IMR-90 (cell line): ENCODE measurements at regions not wholly inside any gene's neighbourhood (a gene's known extent, or its start where the extent isn't known, plus 50 kb on each side); places are given as distances from the start of the nearest gene placed in this dataset.
"Not testable (repeated sequence)": the region's sequence is repeated elsewhere in the genome, so short reads cannot be mapped to it uniquely, and the experiment has no call there.

Experiments used
- ATAC-seq: fragments of 200-7000 bp; cut with Tn5 transposase; 2 replicates; pipeline ENCODE4 v1.9.1; 2020; ENCODE audit warnings: low read depth, mild to moderate bottlenecking, moderate library complexity
- BruUV-seq: library from RNA; stranded (reverse); fragments of 400-500 nt; replicated peaks from 2 replicates; lab custom pipeline; 2021; lab: Mats Ljungman, UMichigan
- CTCF ChIA-PET: fragments of 300-600 bp; formaldehyde crosslinking; extraction: SDS; loops from one replicate; lab custom pipeline; 2021; ENCODE audit warnings: antibody characterized with exemption; lab: Yijun Ruan, JAX
- POLR2A ChIA-PET: fragments of 300-600 bp; sonication (Branson Sonifier 250); formaldehyde crosslinking; loops from one replicate; lab custom pipeline; 2022; ENCODE audit warnings: antibody characterized with exemption; ENCODE audit not compliant: unreplicated experiment; lab: Charles Lee
- DNase-seq: peaks from one replicate; pipeline ENCODE4 v3.0.0; 2013
- H2AFZ ChIP-seq: replicated peaks from 2 replicates; pipeline ENCODE3; 2013; ENCODE audit warnings: low read length, mild to moderate bottlenecking; ENCODE audit not compliant: poor library complexity
- H2AK5ac ChIP-seq: 2 replicates; pipeline ENCODE4 v1.6.1; 2013; ENCODE audit warnings: low read depth, low read length, inconsistent platforms
- H2AK9ac ChIP-seq: replicated peaks from 2 replicates; pipeline ENCODE3; 2013; ENCODE audit warnings: mild to moderate bottlenecking, low read depth, low read length, moderate library complexity; ENCODE audit not compliant: poor library complexity
- H2BK120ac ChIP-seq: 2 replicates; pipeline ENCODE4 v1.6.1; 2013; ENCODE audit warnings: low read depth, low read length, inconsistent platforms
- H2BK15ac ChIP-seq: 3 replicates; pipeline ENCODE4 v1.6.1; 2013; ENCODE audit warnings: low read depth, low read length, inconsistent platforms
- H2BK20ac ChIP-seq: 2 replicates; pipeline ENCODE4 v1.6.1; 2013; ENCODE audit warnings: low read depth, mild to moderate bottlenecking, inconsistent platforms, low read length, moderate library complexity
- H2BK5ac ChIP-seq: 2 replicates; pipeline ENCODE4 v1.6.1; 2013; ENCODE audit warnings: mild to moderate bottlenecking, low read depth, low read length, inconsistent platforms; ENCODE audit not compliant: poor library complexity, severe bottlenecking
- H3K14ac ChIP-seq: replicated peaks from 2 replicates; pipeline ENCODE4 v1.6.1; 2013; ENCODE audit warnings: low read depth, low read length, inconsistent platforms
- H3K18ac ChIP-seq: 2 replicates; pipeline ENCODE4 v1.6.1; 2013; ENCODE audit warnings: low read depth, low read length, control low read depth
- H3K23ac ChIP-seq: 2 replicates; pipeline ENCODE4 v1.6.1; 2013; ENCODE audit warnings: low read depth, low read length, inconsistent platforms
- H3K27ac ChIP-seq: 2 replicates; pipeline ENCODE4 v1.5.1; 2013; ENCODE audit warnings: mild to moderate bottlenecking, control low read depth, low read length; ENCODE audit not compliant: insufficient read depth
- H3K27me3 ChIP-seq: 2 replicates; pipeline ENCODE4 v1.6.1; 2013; ENCODE audit warnings: low read length; ENCODE audit not compliant: control insufficient read depth, insufficient read depth
- H3K36me3 ChIP-seq: 2 replicates; pipeline ENCODE4 v1.6.1; 2013; ENCODE audit warnings: low read length, mixed read lengths; ENCODE audit not compliant: control insufficient read depth, insufficient read depth
- H3K4ac ChIP-seq: 2 replicates; pipeline ENCODE4 v1.6.1; 2013; ENCODE audit warnings: low read depth, low read length, inconsistent platforms
- H3K4me1 ChIP-seq: 2 replicates; pipeline ENCODE4 v1.6.1; 2013; ENCODE audit warnings: low read length, mixed read lengths; ENCODE audit not compliant: control insufficient read depth, insufficient read depth
- H3K4me2 ChIP-seq: 2 replicates; pipeline ENCODE4 v1.6.1; 2013; ENCODE audit warnings: low read depth, mild to moderate bottlenecking, control low read depth, low read length, moderate library complexity
- H3K4me3 ChIP-seq: 2 replicates; pipeline ENCODE4 v1.5.1; 2013; ENCODE audit warnings: low read depth, mild to moderate bottlenecking, control low read depth, low read length, moderate library complexity; ENCODE audit not compliant: insufficient read depth
- H3K56ac ChIP-seq: 2 replicates; pipeline ENCODE4 v1.6.1; 2013; ENCODE audit warnings: low read length, inconsistent platforms; ENCODE audit not compliant: insufficient read depth; ENCODE audit errors: extremely low read depth
- H3K79me1 ChIP-seq, 2 experiments: 2 replicates each; pipeline ENCODE4 v1.6.1; 2013; ENCODE audit warnings: low read length in 2 of 2, inconsistent platforms in 1 of 2, low read depth in 1 of 2
- H3K9ac ChIP-seq: 2 replicates; pipeline ENCODE4 v1.6.1; 2013; ENCODE audit warnings: low read depth, low read length, control low read depth
- H3K9me1 ChIP-seq: 2 replicates; pipeline ENCODE4 v1.6.1; 2013; ENCODE audit warnings: low read length, inconsistent platforms; ENCODE audit not compliant: insufficient read depth
- H3K9me3 ChIP-seq: 2 replicates; pipeline ENCODE4 v1.6.1; 2013; ENCODE audit warnings: low read length; ENCODE audit not compliant: control insufficient read depth, insufficient read depth
- H4K20me1 ChIP-seq: 2 replicates; pipeline ENCODE4 v1.6.1; 2013; ENCODE audit warnings: low read length, inconsistent platforms; ENCODE audit not compliant: insufficient read depth
- H4K5ac ChIP-seq: 2 replicates; pipeline ENCODE4 v1.6.1; 2013; ENCODE audit warnings: mild to moderate bottlenecking, low read depth, low read length, control low read depth
- H4K8ac ChIP-seq, 2 experiments: 2 replicates each; pipeline ENCODE4 v1.6.1; 2013; ENCODE audit warnings: low read depth in 2 of 2, low read length in 2 of 2, control low read depth in 1 of 2, inconsistent platforms in 1 of 2
- H4K91ac ChIP-seq: 2 replicates; pipeline ENCODE4 v1.6.1; 2013; ENCODE audit warnings: low read depth, low read length, inconsistent platforms; ENCODE audit not compliant: insufficient read depth
- WGBS, 2 experiments: methylation state at CpG; one replicate each; pipeline versions ENCODE4 v1.1.5 to v1.1.7; 2013; ENCODE audit warnings: missing lambda C conversion rate in 2 of 2; ENCODE audit not compliant: insufficient read length in 1 of 2; ENCODE audit errors: extremely low coverage in 2 of 2; 5-methylcytosine and 5-hydroxymethylcytosine counted together
- dilution Hi-C: fragments of 300-500 bp; cut with HindIII; formaldehyde crosslinking; loops from one replicate; pipeline ENCODE4 v1.14.3; 2018; ENCODE audit warnings: low sequenced_read_pairs; ENCODE audit not compliant: unreplicated experiment
- in situ Hi-C: fragments of 300-500 bp; cut with MboI; formaldehyde crosslinking; loops from 3 replicates; pipeline ENCODE4 v1.14.3; 2019; ENCODE audit warnings: low sequenced_read_pairs, inconsistent platforms, mixed read lengths
- intact Hi-C: fragments of 100-400 bp; cut with micrococcal nuclease; formaldehyde crosslinking; loops from 2 replicates; pipeline ENCODE4 v1.10.0; 2022

- H3K27me3 ChIP-seq, H4K20me1 ChIP-seq, H2BK15ac ChIP-seq, H4K91ac ChIP-seq, BruUV-seq, H3K4me2 ChIP-seq, H2BK120ac ChIP-seq, H2AK9ac ChIP-seq, H3K18ac ChIP-seq, ATAC-seq, H3K4me3 ChIP-seq, H4K5ac ChIP-seq, H3K23ac ChIP-seq, in situ Hi-C loops, H2BK20ac ChIP-seq, H3K79me1 ChIP-seq, H2BK5ac ChIP-seq, H4K8ac ChIP-seq, H3K9me1 ChIP-seq, H3K4me1 ChIP-seq, H3K27ac ChIP-seq, H2AFZ ChIP-seq, H3K9ac ChIP-seq, H3K56ac ChIP-seq, H3K9me3 ChIP-seq, H3K4ac ChIP-seq, dilution Hi-C loops, H3K36me3 ChIP-seq, H3K14ac ChIP-seq, H2AK5ac ChIP-seq, DNase-seq, CTCF ChIA-PET, POLR2A ChIA-PET: not testable (repeated sequence)
- intact Hi-C loops, result loop anchor here (5.0 kb wide), 1 partner anchor 36 kb away; no protein-coding TSS in a partner anchor
- WGBS, 2 experiments, result 91% methylated on average over 5 of the region's 11 CpGs; no CpG with 5 or more reads in 1 of the 2 experiments
Measured at GRCh38 chr2:189976488-189976887, 86.0 kb downstream of the MSTN start.
